Mesothelial cell of epicardium (in vitro differentiated cells): ENCODE measurements at regions not wholly inside any gene's neighbourhood (a gene's known extent, or its start where the extent isn't known, plus 50 kb on each side); places are given as distances from the start of the nearest gene placed in this dataset.

Experiments used
- DNase-seq, 2 experiments: peaks; one replicate each; pipeline ENCODE4 v3.0.0; 2021; ENCODE audit warnings: low spot score in 2 of 2; ENCODE audit not compliant: unreplicated experiment in 2 of 2
- H3K27ac Mint-ChIP-seq: 2 replicates; pipeline ENCODE4 v1.8.0; 2021; ENCODE audit warnings: mixed read lengths
- H3K27me3 Mint-ChIP-seq: 2 replicates; pipeline ENCODE4 v1.8.0; 2021; ENCODE audit warnings: low read depth, mixed read lengths
- H3K36me3 Mint-ChIP-seq: 2 replicates; pipeline ENCODE4 v1.8.0; 2021; ENCODE audit warnings: mixed read lengths
- H3K4me1 Mint-ChIP-seq: 2 replicates; pipeline ENCODE4 v1.8.0; 2021; ENCODE audit warnings: mixed read lengths
- H3K4me3 Mint-ChIP-seq: 2 replicates; pipeline ENCODE4 v1.8.0; 2021; ENCODE audit warnings: mild to moderate bottlenecking, moderate library complexity, mixed read lengths
- H3K9me3 Mint-ChIP-seq: 2 replicates; pipeline ENCODE4 v1.8.0; 2021; ENCODE audit warnings: mixed read lengths
- CTCF ChIP-seq: fragments of 200-600 bp; sonication (generic); IDR thresholded peaks from one replicate; pipeline ENCODE4 v1.5.0; 2021; ENCODE audit warnings: antibody characterized with exemption; ENCODE audit not compliant: unreplicated experiment

GRCh38 chr13:108375034-108375433 lies 105.5 kb downstream of the TNFSF13B start:
- no peak for TF ChIP-seq CTCF
- no peaks in the 10 kb centered on the region for H3K4me1 Mint-ChIP-seq
- H3K4me3 Mint-ChIP-seq = no peak overlapping the region
- no peaks in the 10 kb centered on the region for H3K27me3 Mint-ChIP-seq
- H3K9me3 Mint-ChIP-seq = peaks cover 22% of the 10 kb centered on the region
- no peaks in the 10 kb centered on the region for H3K36me3 Mint-ChIP-seq
- H3K27ac Mint-ChIP-seq = no peak overlapping the region
- DNase-seq = no peak

GRCh38 chr13:108375772-108376171 lies 106.3 kb downstream of the TNFSF13B start:
- Mint-ChIP-seq H3K27me3 (no peaks in the 10 kb centered on the region), H3K4me3 (no peak overlapping the region), H3K27ac (no peak overlapping the region), H3K9me3 (peaks cover 28% of the 10 kb centered on the region), H3K4me1 (no peaks in the 10 kb centered on the region), H3K36me3 (no peaks in the 10 kb centered on the region)
- no peak for TF ChIP-seq CTCF
- DNase-seq = no peak

GRCh38 chr13:108376308-108376707 lies 106.8 kb downstream of the TNFSF13B start:
- Mint-ChIP-seq H3K4me1 (no peaks in the 10 kb centered on the region), H3K27me3 (no peaks in the 10 kb centered on the region), H3K9me3 (peaks cover 26% of the 10 kb centered on the region), H3K27ac (no peak overlapping the region), H3K36me3 (no peaks in the 10 kb centered on the region), H3K4me3 (no peak overlapping the region)
- DNase-seq = no peak
- TF ChIP-seq CTCF = no peak

- no peak for DNase-seq
- no peaks in the 10 kb centered on the region for H3K36me3 Mint-ChIP-seq
- H3K4me3 Mint-ChIP-seq = no peak overlapping the region
- peaks cover 20% of the 10 kb centered on the region for H3K9me3 Mint-ChIP-seq
- no peak for TF ChIP-seq CTCF
- no peaks in the 10 kb centered on the region for H3K4me1 Mint-ChIP-seq
- no peaks in the 10 kb centered on the region for H3K27me3 Mint-ChIP-seq
- no peak overlapping the region for H3K27ac Mint-ChIP-seq
Measured at GRCh38 chr13:108377646-108378206, 108.2 kb downstream of the TNFSF13B start.

GRCh38 chr13:108383667-108384066 lies 114.1 kb downstream of the TNFSF13B start:
- Mint-ChIP-seq H3K4me1 (no peaks in the 10 kb centered on the region), H3K27ac (no peak overlapping the region), H3K36me3 (no peaks in the 10 kb centered on the region), H3K27me3 (peaks cover 7% of the 10 kb centered on the region), H3K4me3 (no peak overlapping the region), H3K9me3 (peaks cover 14% of the 10 kb centered on the region)
- no peak for DNase-seq
- TF ChIP-seq CTCF = no peak

GRCh38 chr13:108387156-108387555 lies 117.6 kb downstream of the TNFSF13B start:
- Mint-ChIP-seq H3K27ac (no peak overlapping the region), H3K4me1 (no peaks in the 10 kb centered on the region), H3K9me3 (no peaks in the 10 kb centered on the region), H3K4me3 (no peak overlapping the region), H3K27me3 (peaks cover 8% of the 10 kb centered on the region), H3K36me3 (no peaks in the 10 kb centered on the region)
- no peak for DNase-seq
- no peak for TF ChIP-seq CTCF
